CD1c-positive myeloid dendritic cell (primary cell): ENCODE measurements at regions not wholly inside any gene's neighbourhood (a gene's known extent, or its start where the extent isn't known, plus 50 kb on each side); places are given as distances from the start of the nearest gene placed in this dataset.

ENCODE experiments used
- DNase-seq: peaks from one replicate; pipeline ENCODE4 v3.0.0-alpha.2; 2016; ENCODE audit errors: extremely low spot score

DNA sequence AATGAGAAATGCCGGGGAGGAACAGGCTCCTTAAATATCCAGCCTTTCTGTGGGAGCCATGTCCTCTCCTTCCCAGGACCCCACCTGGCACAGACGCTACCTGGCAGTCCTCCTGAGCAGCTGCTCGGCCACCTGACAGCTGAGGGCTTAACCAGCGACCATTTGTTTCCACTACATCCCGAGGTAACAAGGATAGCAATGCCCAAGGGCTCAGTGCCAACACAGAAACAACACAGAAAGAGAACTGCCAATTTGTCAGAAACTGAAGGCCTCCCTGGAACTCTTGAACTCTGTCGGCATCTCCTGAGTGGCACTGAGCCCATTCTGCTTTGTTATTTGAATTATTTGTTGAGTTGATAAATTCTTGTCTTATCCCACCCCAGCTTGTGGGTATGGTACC is 122.2 kb upstream of the ARHGAP28 start:
- DNase-seq, result no peak

DNA sequence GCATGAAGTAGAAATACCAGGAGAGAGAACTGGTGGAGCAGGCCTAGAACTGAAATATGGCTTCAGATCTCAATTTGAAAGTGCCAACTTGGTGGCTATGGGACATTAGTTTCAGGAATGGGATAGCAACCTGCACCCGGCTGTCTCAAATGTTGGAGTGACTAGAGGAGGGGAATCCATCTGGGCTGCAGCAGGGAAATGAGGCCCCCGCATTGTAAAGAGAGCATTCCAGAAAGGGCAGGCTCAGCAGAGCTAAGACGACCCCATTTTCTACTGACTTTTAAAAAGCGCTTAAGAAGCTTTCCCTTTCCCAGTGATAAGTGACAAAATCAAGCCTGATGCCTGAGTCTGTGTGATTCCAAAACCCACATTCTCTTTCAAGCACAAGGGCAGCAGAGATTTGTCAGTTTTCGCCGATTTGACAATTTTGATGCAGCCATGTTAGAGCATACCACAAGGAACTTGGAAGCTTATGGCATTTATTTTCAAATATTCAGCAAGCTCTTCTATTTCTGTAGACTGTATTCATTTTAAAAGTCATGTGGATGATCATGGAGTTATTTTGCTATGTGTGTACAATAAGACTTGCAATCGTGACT is 119.8 kb upstream of the ARHGAP28 start:
- DNase-seq, result no peak

DNA sequence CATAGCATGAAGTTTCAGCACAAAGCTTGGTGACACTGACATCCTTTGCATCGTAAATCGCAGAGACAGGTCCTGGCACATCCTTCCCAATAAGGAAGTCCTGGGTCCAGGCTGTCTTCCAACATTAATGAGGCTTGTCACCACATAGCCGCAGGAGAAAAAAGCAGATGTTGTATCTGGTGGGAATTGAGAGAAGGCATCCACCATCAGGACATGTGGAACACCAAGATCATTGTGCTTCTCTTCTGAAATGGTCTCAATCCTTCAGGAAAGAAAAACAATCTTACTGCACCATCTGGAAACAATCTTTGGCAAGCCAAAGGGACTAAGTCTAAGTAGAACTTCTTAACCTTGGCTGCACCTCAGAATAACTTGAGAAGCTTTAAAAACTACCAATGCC is 119.0 kb upstream of the ARHGAP28 start:
- no peak for DNase-seq

DNA sequence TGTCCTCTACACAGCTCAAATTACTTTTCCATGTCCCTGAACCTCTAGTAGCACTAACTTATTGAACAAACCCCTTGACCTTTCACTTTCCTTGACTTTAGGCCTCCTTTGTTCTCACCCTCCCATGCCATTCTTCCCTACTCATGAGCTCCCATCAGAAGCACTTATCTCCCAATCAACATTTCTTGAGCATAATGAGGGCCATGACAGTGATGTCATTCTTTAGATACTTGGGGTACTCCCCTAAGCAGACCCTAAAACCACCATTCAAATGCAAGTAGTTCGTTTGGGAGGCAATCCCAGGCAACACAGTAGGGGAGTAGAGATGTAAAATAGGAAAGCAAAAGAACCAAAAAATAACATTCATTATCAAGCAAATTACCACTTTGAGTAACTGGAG is 115.9 kb upstream of the ARHGAP28 start:
- no peak for DNase-seq

DNA sequence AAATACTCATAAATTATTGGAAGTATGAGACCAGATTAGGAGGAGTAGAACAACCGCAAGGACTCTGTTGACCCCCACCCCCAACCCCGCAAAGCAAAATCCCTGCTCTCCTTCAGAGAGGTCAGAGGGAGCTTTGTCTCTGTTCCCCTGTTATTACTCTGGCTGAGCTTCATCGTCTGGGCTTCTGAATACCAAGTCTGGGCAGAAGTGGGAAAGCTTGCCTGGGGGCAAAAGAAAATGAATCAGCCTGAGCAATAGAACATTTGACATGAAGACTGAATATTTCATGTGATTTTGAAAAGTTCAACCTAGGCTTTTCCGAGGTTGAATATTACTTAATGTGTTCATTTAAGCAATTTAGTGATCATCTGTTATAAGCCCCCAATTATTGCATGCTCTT is 114.6 kb upstream of the ARHGAP28 start:
- no peak for DNase-seq

DNA sequence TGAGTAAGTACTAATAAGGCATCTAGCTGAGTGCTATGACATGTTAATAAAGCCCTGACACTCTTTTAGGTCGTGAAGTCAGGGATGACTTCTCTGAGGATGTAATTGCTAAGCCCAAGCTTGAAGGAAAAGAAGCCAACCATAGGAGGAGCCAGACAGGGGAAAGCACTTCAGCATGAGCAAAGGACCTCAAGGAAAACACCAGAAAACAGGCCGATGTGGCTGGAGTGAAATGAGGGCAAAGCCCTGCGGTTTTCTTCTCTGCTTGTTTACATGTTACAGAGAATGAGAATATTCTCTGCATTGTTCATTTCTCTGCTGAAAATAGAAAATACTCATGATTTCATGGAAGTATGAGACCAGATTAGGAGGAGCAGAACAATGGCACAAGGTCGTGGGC is 112.5 kb upstream of the ARHGAP28 start:
- no peak for DNase-seq

DNA sequence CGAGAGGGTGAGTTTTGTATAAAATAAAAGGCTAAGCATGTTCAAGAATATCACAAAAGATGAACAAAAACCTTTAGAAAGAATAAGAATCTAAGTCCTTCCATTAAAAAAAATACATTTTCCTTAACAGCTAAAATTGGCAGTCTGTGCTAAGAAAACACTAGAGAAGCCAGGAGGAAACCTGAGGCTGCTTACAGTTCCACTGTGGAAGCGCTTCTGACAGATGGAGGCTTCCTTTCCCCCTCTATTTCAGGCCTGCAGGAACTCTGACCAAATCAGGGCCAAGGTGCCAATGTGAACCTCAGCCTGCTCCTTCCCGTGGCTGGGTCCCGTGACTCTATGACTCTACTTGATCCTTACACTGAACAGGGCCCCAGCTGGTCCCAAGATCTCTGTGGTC is 108.1 kb upstream of the ARHGAP28 start:
- no peak for DNase-seq

DNA sequence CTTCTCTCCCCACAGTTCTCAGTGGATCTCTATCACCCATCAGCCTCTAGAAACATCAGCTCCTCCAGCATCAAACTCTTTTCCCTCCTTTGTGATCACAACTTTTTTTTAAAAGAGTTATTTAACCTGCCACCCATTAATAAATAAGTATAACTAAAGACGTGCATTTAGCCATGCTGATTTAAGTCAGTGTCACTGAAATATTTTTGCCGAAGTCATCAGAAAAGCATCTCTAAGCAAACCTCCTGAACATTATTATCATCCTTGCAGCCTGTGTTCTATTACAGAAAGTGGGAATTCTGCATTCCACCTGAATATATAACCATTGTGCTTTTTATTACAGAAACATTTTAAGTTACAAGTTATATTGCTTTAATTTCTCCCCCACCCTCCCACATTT is 106.2 kb upstream of the ARHGAP28 start:
- DNase-seq, result no peak

DNA sequence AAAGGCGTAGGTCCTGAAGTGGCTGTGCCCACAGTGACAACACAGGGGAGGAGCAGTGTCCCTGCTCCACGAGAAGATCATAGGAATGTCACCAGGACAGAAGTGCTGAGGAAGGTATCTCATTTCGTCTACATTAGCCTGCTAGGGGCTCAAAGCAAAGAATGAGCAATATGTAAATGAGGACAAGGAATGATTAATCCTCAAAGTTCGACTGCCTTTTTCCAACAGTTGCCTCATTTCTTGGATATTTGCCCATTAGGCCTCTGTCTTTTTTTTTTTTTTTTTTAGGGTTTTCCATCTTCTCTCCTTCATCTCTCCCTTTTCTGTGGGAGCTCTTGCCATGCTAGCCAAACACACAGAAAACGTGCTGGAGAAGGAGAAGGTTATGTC is 105.2 kb upstream of the ARHGAP28 start:
- DNase-seq, result no peak

DNA sequence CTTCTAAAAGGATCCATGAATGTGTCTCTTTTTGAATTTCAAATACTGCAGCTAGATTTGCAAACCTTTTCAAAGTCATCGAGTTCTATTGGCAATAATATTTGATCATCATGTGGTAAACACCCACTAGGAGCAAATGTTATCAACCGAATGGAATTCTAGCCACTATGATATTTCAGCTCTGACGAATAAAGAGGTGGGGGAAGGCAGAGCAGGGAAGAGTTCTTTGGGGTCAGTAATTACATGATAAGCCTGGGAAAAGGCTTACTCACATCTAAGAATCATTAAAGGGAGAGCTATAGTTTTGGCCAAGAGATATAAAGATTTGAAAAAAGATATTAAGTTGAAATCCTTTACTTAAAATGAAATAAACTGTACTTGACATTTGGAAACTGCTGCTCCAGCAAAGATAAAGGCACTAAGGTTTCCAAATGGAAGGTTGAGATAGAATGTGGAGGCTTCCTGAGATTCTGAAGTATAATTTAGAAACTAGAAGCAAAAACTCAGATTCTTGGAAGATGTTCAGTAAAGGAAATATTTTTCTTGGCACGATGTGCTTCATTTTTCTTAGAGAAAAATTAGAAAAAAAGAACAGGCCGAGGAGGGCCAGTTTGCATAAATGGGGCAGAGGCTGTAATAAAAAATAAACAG is 104.7 kb upstream of the ARHGAP28 start:
- no peak for DNase-seq

DNA sequence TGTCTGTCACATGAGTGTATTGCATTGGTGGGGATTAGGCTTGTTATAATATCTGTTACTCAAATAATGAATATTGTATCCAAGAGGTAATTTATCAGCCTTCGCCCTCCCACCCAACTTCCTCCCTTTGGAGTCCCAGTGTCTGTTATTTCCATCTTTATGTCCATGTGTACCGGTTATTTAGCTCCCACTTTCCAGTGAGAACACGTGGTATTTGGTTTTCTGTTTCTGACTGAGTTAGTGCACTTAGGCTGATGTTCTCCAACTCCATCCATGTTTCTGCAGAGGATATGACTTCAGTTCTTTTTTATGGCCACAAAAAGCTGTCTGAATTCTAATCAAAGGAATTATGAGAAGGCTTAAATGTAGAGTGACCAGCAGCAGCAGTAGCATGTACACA is 104.0 kb upstream of the ARHGAP28 start:
- no peak for DNase-seq

DNA sequence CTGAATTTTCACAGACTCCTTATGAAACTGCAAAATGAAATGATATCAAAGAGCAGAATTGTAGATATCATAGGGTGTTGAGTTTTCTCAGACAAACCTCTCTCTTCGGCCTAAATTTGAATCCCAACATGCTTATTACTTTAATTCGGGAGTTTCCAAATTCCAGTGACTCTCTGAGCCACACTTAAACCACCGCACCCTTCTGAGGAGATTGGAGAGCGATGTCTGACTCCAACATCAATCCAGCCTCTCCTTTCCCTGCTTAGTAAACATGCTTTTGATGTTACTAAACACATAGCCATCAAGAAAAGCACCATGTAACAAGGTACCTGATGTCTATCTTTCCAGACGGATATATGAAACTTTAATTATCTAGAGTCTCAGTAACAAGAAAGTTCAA is 103.1 kb upstream of the ARHGAP28 start:
- no peak for DNase-seq

DNA sequence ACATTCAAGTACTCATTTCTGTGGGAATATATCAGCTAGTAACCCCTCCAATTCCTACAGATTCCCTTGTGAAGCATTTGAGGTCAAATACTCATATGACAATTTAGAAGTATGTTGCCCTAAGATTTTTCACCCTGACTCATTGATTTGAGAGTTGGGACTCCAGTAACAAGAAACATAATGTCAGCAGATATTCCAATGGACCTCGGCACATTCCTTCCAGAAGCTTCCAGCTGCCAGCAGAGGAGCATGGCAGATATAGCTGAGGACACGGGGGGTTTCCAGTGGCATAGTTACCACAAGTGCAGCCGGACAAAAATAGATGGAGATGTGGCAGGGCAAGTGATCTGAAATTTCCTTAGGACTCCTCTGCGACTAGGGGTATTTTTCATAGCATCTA is 101.9 kb upstream of the ARHGAP28 start:
- no peak for DNase-seq

DNA sequence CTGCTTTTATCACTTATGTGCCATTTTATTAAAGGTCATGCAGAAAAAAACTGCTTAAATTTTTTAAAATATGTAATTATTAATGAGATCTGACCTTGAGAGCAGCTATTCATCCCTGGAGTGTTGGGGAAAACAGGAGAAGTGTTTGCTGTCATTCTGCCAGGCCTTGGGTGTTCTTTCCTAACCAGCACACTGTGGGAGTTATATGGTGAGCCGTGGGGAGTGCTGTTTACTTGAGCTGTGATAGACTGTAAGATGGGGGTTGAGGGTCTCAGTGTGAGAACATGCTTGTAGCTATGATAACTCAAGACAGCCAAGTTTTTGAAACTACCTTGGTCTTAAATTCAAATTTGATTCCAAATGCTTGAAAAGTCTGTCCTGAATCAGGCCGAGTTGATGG is 101.3 kb upstream of the ARHGAP28 start:
- DNase-seq, result no peak

DNA sequence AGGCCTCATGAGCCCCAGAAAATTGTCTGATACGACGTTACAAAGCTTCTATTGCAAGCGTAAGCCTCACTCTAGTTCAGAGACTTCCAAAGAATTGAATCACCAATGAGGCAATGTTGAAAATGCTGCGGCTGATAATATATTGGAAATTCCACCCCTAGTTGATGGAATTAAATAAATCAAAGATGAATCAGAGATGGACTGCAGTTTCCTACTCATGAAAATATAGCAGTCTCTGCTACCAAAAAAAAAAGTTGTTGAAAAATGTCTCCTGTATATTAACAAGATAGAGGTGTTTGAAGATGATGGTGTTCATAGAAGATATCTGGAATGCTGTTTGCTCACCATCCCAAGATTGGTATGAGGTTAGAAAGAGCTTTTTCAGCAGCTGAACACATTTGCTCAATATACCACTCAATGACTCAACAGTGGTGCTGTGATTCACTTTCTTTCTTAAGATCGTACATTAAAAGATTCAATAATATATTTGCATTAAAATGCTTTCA is 99.8 kb upstream of the ARHGAP28 start:
- no peak for DNase-seq

DNA sequence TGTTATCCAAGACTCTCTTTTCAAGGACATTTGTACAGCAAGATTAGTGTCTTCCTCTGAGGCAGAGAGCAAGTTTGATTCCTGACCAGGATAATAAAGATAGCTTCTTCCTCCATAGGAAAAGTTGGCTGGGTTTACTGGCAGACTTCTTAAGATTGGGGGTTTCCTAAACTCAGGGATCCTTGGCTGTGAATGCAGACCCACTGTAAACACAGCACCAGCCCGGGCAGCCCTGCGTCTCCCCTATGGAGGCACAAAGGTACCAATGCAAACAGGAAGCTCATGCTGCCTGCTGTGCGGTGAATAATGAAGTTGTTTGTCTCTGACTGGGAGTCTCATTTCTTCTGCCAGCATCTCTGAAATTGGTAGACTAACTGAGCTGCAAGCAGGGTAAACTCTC is 96.2 kb upstream of the ARHGAP28 start:
- DNase-seq, result no peak

DNA sequence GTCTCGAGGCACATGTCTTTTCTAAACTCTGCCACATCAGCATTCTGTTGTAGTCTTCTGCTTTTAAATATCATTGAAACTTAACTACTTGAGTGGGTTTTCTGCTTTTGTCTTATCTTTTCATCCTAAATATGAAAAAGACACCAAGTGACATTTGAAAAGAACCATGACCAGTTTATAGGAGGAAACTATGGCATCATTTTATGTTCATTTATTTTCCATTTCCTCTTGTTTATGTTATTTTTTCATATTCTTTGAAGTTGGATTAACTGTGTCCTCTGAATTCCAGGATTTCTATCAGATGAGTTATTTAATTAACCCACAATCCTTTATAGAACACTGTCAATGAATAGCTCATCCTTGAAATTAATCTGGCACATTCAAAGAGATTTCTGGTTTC is 93.4 kb upstream of the ARHGAP28 start:
- no peak for DNase-seq

DNA sequence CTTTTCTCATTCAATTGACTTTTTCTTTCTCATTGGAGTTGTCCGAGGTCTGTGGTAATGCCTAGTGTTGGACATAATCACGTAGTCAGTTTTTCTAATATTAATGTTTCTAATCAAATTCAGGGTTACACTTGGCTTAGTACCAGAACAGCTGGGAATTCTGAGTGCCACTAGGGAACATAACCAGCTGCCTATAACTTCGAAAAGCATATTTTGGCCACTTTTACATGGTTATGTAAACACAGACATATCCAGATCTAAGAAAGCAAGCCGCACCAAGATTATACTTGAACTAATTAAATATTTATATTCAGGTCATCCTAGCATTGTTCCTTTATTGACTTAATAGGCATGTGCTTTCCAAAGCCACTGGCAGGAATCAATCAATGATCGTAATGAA is 91.1 kb upstream of the ARHGAP28 start:
- no peak for DNase-seq

DNA sequence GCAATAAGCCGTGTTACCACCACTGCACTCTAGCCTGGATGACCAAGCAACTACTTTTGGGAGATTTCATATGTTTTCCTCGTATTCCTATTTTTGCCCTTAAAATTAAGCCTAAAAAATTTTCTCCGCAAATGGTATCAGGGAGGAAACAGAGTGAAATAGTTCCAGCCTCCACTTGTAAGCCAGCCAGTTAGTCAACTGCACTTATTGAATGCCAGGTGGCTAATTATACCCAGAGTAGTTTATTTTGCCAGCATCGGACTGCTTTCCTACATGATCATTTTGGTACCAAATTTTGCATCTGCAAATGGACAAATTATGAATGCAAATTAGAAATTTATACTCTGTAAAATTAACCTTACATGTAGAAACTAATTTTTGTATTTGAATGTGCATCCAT is 90.2 kb upstream of the ARHGAP28 start:
- DNase-seq, result no peak

DNA sequence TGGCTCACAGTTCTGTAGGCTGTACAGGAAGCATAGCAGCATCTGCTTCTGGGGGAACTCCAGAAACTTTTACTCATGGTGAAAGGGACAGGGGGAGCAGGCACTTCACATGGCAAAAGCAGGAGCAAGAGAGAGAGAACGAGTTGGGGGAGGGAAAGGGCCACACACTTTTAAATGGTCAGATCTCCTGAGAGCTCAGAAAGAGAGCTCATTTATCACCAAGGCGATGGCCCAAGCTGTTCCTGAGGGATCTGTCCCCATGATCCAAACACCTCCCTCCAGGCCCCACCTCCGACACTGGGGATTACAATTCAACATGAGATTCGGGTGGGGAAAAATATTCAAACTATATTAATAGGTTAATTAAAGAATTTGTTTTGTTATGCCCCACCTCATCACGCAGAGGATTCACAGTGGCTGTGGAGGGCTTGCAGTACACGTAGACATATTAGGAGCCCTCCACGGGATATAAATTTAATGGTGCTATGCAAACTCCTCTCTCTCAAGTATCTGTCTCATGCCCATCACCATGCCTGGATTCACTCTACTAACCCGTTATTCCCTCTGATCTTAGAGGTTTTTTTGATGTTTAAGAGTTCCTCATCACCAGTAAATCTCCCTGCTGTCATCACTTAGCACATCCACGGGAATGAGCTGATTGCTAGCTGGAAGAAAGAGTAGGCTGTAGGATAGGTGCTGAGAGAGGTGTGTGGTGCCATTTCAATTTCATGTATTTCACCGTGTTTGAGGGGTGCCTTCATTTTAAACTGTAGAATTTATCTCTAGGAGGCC is 84.5 kb upstream of the ARHGAP28 start:
- no peak for DNase-seq

DNA sequence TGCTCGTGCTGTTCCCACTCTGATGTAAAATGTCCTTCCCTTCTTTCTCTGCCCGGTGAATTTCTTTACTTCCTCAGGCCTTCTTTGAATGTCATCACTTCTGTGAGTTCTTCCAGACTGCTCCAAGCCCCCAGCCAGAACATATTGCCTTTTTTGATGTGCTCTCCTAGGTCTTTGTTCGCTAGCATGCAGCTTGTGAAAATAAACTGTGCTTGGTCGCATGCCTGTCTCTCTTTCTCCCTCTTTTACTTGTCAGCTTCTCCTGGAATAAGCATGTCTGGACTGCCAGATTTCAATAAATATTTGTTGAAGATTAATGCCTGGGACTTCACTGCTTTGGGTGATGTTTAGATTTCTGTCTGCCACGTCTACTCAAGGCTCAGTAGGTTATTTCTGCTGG is 82.7 kb upstream of the ARHGAP28 start:
- no peak for DNase-seq

DNA sequence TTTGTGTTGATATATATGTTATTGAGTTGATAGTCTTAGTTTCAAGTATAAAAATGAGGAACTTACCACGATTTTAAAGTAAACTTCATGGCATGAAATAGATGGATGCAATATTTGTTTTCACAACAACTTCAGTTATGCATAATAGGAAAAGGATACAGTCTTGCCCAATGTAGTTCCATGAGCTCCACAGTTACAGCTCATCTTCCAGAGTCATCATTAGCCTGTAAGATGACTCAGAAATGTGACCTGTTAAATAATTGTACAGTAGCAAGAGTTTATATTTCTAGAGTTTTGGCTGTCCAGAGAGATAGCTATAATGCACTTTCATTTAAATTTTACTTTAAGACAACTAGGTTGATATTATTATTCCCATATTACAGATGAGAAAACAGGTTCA is 80.9 kb upstream of the ARHGAP28 start:
- DNase-seq, result no peak

DNA sequence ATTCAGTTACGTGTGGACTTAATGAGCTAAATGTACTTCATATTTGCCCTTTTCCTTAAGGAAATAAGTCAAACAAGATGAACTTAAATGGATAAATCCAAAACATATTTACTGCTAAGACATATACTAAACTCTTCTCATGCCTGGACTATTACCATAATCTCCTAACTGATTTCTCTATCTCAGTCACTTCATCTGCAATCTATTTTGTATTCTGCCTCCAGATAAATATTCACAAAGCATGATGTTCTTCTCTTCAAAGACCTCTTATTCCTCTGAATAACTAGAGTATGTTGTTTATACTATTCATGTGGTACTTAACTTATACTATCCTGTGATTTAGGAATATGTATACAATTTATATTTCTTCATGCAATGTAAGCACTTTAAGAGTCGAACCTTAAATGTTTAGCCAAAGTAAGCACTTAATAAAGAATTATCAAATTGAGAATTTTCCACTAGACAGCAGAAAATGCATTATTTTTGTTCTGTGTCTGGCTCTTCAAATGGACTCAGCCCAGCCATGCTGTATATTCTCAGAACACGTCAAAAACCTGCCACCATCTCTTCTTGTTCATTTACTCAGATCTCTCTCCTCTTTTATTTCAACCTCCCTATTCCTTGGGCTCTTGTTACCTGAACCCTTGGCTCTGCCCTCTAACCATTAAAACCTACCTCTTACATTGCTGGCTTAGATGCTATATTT is 79.9 kb upstream of the ARHGAP28 start:
- DNase-seq, result no peak
